Lung (tissue), 11 donors: ENCODE measurements at regions not wholly inside any gene's neighbourhood (a gene's known extent, or its start where the extent isn't known, plus 50 kb on each side); places are given as distances from the start of the nearest gene placed in this dataset.

Experiments used
- ATAC-seq: fragments of 200-7000 bp; cut with Tn5 transposase; one replicate; pipeline ENCODE4 v1.9.1; 2020; ENCODE audit warnings: moderate number of reproducible peaks; ENCODE audit not compliant: insufficient read depth, low FRiP score
- DNase-seq, 3 donors: peaks; one replicate each; pipeline ENCODE4 v3.0.0-alpha.2; 2013 to 2017
- H3K27ac ChIP-seq, 2 donors: one replicate each; pipeline ENCODE4 v1.5.1; 2013; ENCODE audit warnings: mild to moderate bottlenecking in 2 of 2, moderate library complexity in 2 of 2, control low read depth in 1 of 2, inconsistent platforms in 1 of 2, low read depth in 1 of 2, low read length in 1 of 2
- H3K27me3 ChIP-seq, 3 donors: one replicate each; pipeline ENCODE4 v1.5.1; 2013; ENCODE audit warnings: low read length in 2 of 3; ENCODE audit not compliant: control insufficient read depth in 3 of 3, insufficient read depth in 3 of 3
- H3K36me3 ChIP-seq, 4 donors: one replicate each; pipeline ENCODE4 v1.5.1; 2013; ENCODE audit warnings: low read length in 4 of 4, mild to moderate bottlenecking in 1 of 4, moderate library complexity in 1 of 4; ENCODE audit not compliant: control insufficient read depth in 4 of 4, insufficient read depth in 4 of 4
- H3K4me1 ChIP-seq, 5 donors: one replicate each; pipeline ENCODE4 v1.5.1; 2013; ENCODE audit warnings: low read length in 5 of 5, mild to moderate bottlenecking in 2 of 5, moderate library complexity in 1 of 5; ENCODE audit not compliant: control insufficient read depth in 5 of 5, insufficient read depth in 5 of 5
- H3K4me3 ChIP-seq: one replicate; pipeline ENCODE4 v1.5.1; 2013; ENCODE audit warnings: mild to moderate bottlenecking, control low read depth, moderate library complexity
- H3K9ac ChIP-seq, 2 donors: one replicate each; pipeline ENCODE4 v1.5.1; 2013; ENCODE audit warnings: low read length in 2 of 2, control low read depth in 1 of 2; ENCODE audit not compliant: insufficient read depth in 1 of 2
- H3K9me3 ChIP-seq, 4 donors: one replicate each; pipeline ENCODE4 v1.5.1; 2013; ENCODE audit warnings: low read length in 3 of 4, mild to moderate bottlenecking in 1 of 4, moderate library complexity in 1 of 4; ENCODE audit not compliant: control insufficient read depth in 4 of 4, insufficient read depth in 3 of 4
- CTCF ChIP-seq: IDR thresholded peaks from 2 replicates; pipeline ENCODE4 v1.5.1; 2012; ENCODE audit warnings: mild to moderate bottlenecking; ENCODE audit errors: control extremely low read depth, extremely low read depth
- WGBS, 2 donors: extraction: QIAGEN DNeasy Blood & Tissue Kit; methylation state at CpG; one replicate each; pipeline ENCODE4 v1.1.7; 2013; 5-methylcytosine and 5-hydroxymethylcytosine counted together
- donor health status: control.
- donor health status: control.
- donor health status: Bipolar disorder and iron deficiency.
- donor health status: healthy.
- donor health status: DM: yes; HTN: yes; CAD: no.

GRCh38 chr18:72456802-72457201 lies 87.3 kb downstream of the CBLN2 start:
- Histone ChIP-seq H3K36me3 (no peaks in the 10 kb centered on the region), H3K4me3 (no peak overlapping the region), H3K27ac (no peak overlapping the region), H3K27me3 (no peaks in the 10 kb centered on the region), H3K9me3 (peaks cover 0 to 4% (median 0%) of the 10 kb centered on the region in 4 donors), H3K9ac (no peak overlapping the region), H3K4me1 (peaks cover 0 to 9% (median 0%) of the 10 kb centered on the region in 5 donors)
- DNase-seq (peak in 2 of 3 donors; percentile 19 to 57), ATAC-seq (no peak)
- no peak for TF ChIP-seq CTCF
- WGBS, 2 donors: 67 to 79% methylated on average over 1 of the region's 1 CpG

- Histone ChIP-seq H3K9me3 (peaks cover 0 to 4% (median 0%) of the 10 kb centered on the region in 4 donors), H3K4me1 (peaks cover 0 to 9% (median 0%) of the 10 kb centered on the region in 5 donors), H3K27ac (no peak overlapping the region), H3K4me3 (no peak overlapping the region), H3K36me3 (no peaks in the 10 kb centered on the region), H3K27me3 (no peaks in the 10 kb centered on the region), H3K9ac (no peak overlapping the region)
- DNase-seq (no peak), ATAC-seq (no peak)
- 78 to 84% methylated on average over 6 of the region's 6 CpGs for WGBS, 2 donors
- no peak for TF ChIP-seq CTCF
These were observed 91.8 kb downstream of the CBLN2 start for GRCh38 chr18:72452328-72452727.

- DNase-seq (no peak), ATAC-seq (no peak)
- H3K4me1 ChIP-seq: no peaks in the 10 kb centered on the region
- no peaks in the 10 kb centered on the region for H3K27me3 ChIP-seq
- H3K9ac ChIP-seq: no peak overlapping the region
- 39 to 52% methylated on average over 4 of the region's 4 CpGs for WGBS, 2 donors
- no peaks in the 10 kb centered on the region for H3K36me3 ChIP-seq
- no peak for TF ChIP-seq CTCF
- H3K4me3 ChIP-seq: no peak overlapping the region
- no peaks in the 10 kb centered on the region for H3K9me3 ChIP-seq
- H3K27ac ChIP-seq: no peak overlapping the region
These were observed 99.4 kb downstream of the CBLN2 start for GRCh38 chr18:72444798-72445155.

GRCh38 chr18:72444111-72444797 lies 99.9 kb downstream of the CBLN2 start:
- Histone ChIP-seq H3K27ac (no peak overlapping the region), H3K9me3 (no peaks in the 10 kb centered on the region), H3K27me3 (no peaks in the 10 kb centered on the region), H3K36me3 (no peaks in the 10 kb centered on the region), H3K9ac (no peak overlapping the region), H3K4me1 (no peaks in the 10 kb centered on the region), H3K4me3 (no peak overlapping the region)
- WGBS, 2 donors: 60 to 64% methylated on average over 7 of the region's 7 CpGs
- TF ChIP-seq CTCF: no peak
- ATAC-seq (no peak), DNase-seq (no peak)
